GM12874 (cell line): ENCODE measurements at regions not wholly inside any gene's neighbourhood (a gene's known extent, or its start where the extent isn't known, plus 50 kb on each side); places are given as distances from the start of the nearest gene placed in this dataset.

Experiments
- TF ChIP-seq, protein P1 (sequence below): IDR thresholded peaks from 2 replicates; pipeline ENCODE4 v1.5.1; 2011; ENCODE audit warnings: low read depth, mild to moderate bottlenecking, control low read depth, low read length, moderate library complexity; ENCODE audit not compliant: insufficient read depth

DNA sequence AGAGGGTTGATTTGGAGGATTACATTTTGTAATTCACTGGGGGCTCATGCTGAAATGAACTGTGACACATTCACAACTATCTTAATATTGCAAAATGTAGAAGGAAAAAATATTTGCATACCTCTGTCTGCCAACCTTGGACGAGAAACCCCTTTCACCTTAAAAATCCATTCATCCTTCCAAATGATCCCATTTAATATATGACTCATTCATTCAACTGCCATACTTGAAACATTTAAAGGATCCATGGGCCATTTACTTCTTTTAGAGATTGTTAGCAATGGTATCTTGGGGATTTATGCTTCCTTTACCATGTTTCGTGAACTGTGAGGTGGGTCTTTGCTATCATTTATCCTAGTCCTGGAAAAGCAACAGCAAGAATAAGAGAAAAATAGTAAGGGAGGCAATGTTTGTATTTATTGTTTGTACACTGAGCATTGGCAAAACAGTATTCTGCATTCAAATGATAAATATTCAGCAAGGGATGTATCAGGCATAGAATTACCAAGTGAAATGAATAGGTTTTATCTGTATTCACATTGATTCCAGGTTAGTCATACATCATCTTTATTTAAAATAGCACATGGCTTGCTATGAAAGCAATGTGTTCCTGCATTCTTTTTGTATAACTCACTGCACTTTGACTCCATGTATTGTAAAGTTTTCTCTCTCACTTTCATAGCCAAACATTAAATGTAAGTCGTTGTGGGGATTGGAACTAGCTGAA, 378.1 kb downstream of the NSUN3 start:
- TF ChIP-seq, protein P1, sequence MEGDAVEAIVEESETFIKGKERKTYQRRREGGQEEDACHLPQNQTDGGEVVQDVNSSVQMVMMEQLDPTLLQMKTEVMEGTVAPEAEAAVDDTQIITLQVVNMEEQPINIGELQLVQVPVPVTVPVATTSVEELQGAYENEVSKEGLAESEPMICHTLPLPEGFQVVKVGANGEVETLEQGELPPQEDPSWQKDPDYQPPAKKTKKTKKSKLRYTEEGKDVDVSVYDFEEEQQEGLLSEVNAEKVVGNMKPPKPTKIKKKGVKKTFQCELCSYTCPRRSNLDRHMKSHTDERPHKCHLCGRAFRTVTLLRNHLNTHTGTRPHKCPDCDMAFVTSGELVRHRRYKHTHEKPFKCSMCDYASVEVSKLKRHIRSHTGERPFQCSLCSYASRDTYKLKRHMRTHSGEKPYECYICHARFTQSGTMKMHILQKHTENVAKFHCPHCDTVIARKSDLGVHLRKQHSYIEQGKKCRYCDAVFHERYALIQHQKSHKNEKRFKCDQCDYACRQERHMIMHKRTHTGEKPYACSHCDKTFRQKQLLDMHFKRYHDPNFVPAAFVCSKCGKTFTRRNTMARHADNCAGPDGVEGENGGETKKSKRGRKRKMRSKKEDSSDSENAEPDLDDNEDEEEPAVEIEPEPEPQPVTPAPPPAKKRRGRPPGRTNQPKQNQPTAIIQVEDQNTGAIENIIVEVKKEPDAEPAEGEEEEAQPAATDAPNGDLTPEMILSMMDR = no peak

DNA sequence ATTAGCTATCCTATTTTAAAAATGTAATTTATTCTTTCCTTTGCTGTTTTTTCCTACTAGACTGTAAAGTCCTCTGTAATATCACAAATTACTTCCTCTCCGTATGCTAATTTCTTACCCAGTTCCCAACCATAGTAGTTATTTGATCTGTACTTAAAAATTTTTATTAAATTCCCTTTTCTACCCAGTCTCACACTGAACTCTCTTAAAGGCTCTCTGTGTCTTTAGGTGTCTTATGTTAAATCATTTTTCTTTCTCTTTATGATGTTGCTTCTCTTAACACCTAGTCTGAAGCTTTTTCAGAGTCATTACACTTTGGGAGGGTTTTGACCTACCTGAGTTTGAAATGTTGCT, 378.6 kb downstream of the NSUN3 start:
- TF ChIP-seq, protein P1 = no peak

DNA sequence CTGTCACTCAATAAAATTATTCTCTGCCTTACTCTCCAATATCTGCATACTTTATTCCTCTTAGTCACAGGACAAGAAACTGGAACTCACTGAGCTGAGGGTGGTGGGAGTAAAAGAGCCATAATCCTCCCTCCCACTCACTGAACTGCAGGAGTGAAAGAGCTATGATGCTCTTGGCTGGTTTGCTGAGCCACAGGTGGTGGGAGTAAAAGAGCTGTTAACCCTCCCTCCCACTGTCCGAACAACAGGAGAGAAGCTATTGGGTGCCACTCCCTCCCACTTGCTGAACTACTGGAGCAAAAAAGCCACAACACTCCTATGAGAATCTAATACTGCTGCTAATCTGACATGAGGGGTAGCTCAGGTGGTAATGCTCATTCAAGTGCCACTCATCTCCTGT, 391.0 kb downstream of the NSUN3 start:
- TF ChIP-seq, protein P1 = no peak

DNA sequence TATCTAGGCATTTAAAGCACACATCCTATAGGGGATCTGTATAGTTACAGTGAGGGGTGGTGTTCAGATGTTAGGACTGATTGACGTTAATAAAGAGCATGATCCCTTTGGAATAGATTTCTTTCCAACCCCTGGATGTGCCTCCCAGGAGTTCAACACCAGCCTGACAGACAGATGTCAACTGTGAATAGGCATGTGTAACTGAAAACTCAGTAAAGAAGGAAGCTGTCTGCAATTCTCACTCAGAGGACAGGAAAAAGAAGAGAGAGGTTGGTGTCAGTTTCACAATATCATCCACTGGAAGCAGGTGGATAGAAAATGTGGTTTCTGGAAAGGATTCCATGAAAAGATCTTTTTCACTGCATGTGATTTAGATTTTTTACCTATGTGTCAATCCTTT, 396.3 kb downstream of the NSUN3 start:
- TF ChIP-seq, protein P1 = no peak

DNA sequence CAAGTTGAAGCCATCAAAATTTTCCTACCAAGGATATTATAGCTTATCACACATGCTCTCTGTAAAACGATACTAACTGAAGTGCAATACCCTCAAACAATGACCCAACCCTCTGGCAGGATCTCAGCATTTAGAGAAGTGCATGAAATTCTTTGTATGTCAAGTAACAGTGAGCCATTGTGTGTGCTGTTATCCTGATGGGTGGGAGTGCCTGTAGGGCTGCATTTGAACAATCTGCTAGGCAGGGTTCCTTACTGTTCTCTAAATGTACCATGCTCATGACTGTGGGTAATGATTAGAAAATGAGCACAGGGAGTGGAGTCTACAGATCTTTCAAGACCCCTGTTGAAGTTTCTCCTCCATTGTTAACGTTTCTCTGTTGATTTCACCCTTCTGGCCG, 398.1 kb downstream of the NSUN3 start:
- TF ChIP-seq, protein P1 = no peak

DNA sequence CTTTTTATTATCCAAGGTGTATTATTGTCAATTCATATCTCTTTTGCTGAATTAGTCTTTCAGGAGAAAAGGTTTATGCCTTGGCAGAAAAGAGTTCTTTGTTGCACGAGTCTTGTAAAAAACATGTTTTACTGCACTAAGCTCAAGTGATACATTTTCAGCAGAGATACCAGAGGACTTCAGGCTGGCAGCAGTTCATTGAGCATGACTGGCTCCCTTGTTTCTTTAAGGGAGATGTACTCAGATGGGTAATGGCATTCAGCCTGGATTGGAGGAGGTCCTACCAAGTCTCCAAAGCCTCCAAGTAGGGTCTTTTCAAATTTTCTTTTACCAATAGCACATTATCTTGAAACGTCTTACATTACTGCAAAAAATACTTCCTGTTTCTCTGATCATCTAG, 400.1 kb downstream of the NSUN3 start:
- TF ChIP-seq, protein P1 = no peak

DNA sequence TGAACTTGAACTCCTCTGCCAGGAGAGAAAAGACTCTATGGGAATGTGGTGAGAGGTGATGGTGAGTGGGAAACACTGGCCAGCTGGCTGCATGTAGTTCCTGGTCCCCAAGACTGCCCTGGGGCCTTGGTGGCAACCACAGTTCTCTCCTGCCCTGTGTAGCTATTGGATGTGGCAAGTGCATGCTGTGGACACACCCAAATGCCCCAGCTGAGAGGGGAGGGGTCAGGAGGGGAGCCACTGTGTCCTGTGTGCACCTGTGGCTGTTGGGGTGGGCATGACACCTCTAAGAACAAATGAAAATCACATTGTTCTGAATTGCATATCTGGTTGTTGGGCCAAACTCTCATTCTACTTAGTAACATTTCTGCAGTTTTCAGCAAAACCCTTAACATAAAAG, 409.6 kb downstream of the NSUN3 start:
- TF ChIP-seq, protein P1 = no peak
